Endodermal cell (in vitro differentiated cells): ENCODE measurements at regions not wholly inside any gene's neighbourhood (a gene's known extent, or its start where the extent isn't known, plus 50 kb on each side); places are given as distances from the start of the nearest gene placed in this dataset.

Experiments used
- DNase-seq: peaks from one replicate; pipeline ENCODE4 v3.0.0-alpha.2; 2017
- H3K27ac ChIP-seq: 2 replicates; pipeline ENCODE4 v1.5.1; 2013; ENCODE audit warnings: mild to moderate bottlenecking, low read depth, low read length, moderate library complexity
- H3K27me3 ChIP-seq: 2 replicates; pipeline ENCODE4 v1.6.1; 2013; ENCODE audit warnings: mild to moderate bottlenecking, low read length, moderate library complexity; ENCODE audit not compliant: insufficient read depth, control insufficient read depth, poor library complexity, severe bottlenecking
- H3K36me3 ChIP-seq: 2 replicates; pipeline ENCODE4 v1.7.0; 2013; ENCODE audit warnings: mild to moderate bottlenecking, low read length, moderate library complexity; ENCODE audit not compliant: control insufficient read depth, insufficient read depth
- H3K4me1 ChIP-seq: one replicate; pipeline ENCODE4 v1.7.0; 2013; ENCODE audit warnings: low read length; ENCODE audit not compliant: control insufficient read depth, insufficient read depth
- H3K4me3 ChIP-seq: 2 replicates; pipeline ENCODE4 v1.5.1; 2013; ENCODE audit warnings: mild to moderate bottlenecking, low read length, moderate library complexity
- H3K9ac ChIP-seq: 2 replicates; pipeline ENCODE4 v1.6.1; 2013; ENCODE audit warnings: mild to moderate bottlenecking, low read length, moderate library complexity; ENCODE audit not compliant: poor library complexity, severe bottlenecking; ENCODE audit errors: extremely low read depth
- H3K9me3 ChIP-seq: 2 replicates; pipeline ENCODE4 v1.6.1; 2013; ENCODE audit warnings: mild to moderate bottlenecking, low read length, moderate library complexity; ENCODE audit not compliant: control insufficient read depth
- H3K27ac Mint-ChIP-seq: 2 replicates; pipeline ENCODE4 v1.8.0; 2020; ENCODE audit warnings: mixed read lengths
- H3K27me3 Mint-ChIP-seq: 2 replicates; pipeline ENCODE4 v1.8.0; 2021; ENCODE audit warnings: mild to moderate bottlenecking, mixed read lengths; ENCODE audit not compliant: insufficient read depth
- H3K36me3 Mint-ChIP-seq: 2 replicates; pipeline ENCODE4 v1.8.0; 2020; ENCODE audit warnings: low read depth, mixed read lengths
- H3K4me1 Mint-ChIP-seq: 2 replicates; pipeline ENCODE4 v1.8.0; 2020; ENCODE audit warnings: mixed read lengths
- H3K4me3 Mint-ChIP-seq: 2 replicates; pipeline ENCODE4 v1.8.0; 2020; ENCODE audit warnings: mild to moderate bottlenecking, moderate library complexity, mixed read lengths
- H3K9me3 Mint-ChIP-seq: 2 replicates; pipeline ENCODE4 v1.8.0; 2020; ENCODE audit warnings: mild to moderate bottlenecking, mixed read lengths
- WGBS, 2 experiments: methylation state at CpG; one replicate each; pipeline versions ENCODE4 v1.1.5 to v1.1.7; 2013; ENCODE audit warnings: missing lambda C conversion rate in 2 of 2, mixed read lengths in 1 of 2; ENCODE audit not compliant: insufficient coverage in 1 of 2, insufficient read length in 1 of 2; 5-methylcytosine and 5-hydroxymethylcytosine counted together
- TF ChIP-seq, protein P1 (sequence below): fragments of 200-600 bp; sonication (generic); conservative IDR thresholded peaks from 2 replicates; pipeline ENCODE4 v1.5.0; 2021; ENCODE audit warnings: antibody characterized with exemption, mild to moderate bottlenecking

DNA sequence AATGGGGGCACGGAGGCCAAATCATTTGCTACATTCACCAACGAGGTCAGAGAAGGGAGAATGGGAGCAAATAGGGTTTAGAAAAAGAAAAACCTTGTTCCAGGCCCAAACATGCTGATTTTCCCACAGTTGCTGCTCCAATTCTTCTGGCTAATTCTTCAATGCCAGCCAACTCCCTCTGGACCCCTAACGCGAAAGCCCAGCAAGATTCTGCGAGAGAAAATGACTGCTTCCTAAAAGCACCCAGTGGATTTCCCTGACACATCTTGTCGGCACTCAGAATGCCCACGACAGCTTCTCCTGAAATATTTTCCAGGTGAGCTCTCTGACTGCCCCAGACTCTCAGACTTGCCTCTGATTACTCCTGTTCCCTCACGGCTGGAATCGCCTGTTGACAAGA is 689.4 kb downstream of the MED13L start:
- no peaks in the 10 kb centered on the region for H3K4me1 Mint-ChIP-seq
- no peak overlapping the region for H3K27ac ChIP-seq
- H3K36me3 Mint-ChIP-seq = no peaks in the 10 kb centered on the region
- H3K27me3 Mint-ChIP-seq = peaks cover 93% of the 10 kb centered on the region
- TF ChIP-seq, protein P1, sequence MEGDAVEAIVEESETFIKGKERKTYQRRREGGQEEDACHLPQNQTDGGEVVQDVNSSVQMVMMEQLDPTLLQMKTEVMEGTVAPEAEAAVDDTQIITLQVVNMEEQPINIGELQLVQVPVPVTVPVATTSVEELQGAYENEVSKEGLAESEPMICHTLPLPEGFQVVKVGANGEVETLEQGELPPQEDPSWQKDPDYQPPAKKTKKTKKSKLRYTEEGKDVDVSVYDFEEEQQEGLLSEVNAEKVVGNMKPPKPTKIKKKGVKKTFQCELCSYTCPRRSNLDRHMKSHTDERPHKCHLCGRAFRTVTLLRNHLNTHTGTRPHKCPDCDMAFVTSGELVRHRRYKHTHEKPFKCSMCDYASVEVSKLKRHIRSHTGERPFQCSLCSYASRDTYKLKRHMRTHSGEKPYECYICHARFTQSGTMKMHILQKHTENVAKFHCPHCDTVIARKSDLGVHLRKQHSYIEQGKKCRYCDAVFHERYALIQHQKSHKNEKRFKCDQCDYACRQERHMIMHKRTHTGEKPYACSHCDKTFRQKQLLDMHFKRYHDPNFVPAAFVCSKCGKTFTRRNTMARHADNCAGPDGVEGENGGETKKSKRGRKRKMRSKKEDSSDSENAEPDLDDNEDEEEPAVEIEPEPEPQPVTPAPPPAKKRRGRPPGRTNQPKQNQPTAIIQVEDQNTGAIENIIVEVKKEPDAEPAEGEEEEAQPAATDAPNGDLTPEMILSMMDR = no peak
- H3K4me3 Mint-ChIP-seq = no peak overlapping the region
- H3K9me3 ChIP-seq = no peaks in the 10 kb centered on the region
- H3K9ac ChIP-seq = no peak overlapping the region
- H3K27ac Mint-ChIP-seq = no peak overlapping the region
- H3K36me3 ChIP-seq = no peaks in the 10 kb centered on the region
- peaks cover 20% of the 10 kb centered on the region for H3K9me3 Mint-ChIP-seq
- H3K4me3 ChIP-seq = no peak overlapping the region
- no peaks in the 10 kb centered on the region for H3K4me1 ChIP-seq
- no peak for DNase-seq
- 86 to 92% methylated on average over 8 to 9 of the region's 9 CpGs for WGBS, 2 experiments
- peaks cover 68% of the 10 kb centered on the region for H3K27me3 ChIP-seq

DNA sequence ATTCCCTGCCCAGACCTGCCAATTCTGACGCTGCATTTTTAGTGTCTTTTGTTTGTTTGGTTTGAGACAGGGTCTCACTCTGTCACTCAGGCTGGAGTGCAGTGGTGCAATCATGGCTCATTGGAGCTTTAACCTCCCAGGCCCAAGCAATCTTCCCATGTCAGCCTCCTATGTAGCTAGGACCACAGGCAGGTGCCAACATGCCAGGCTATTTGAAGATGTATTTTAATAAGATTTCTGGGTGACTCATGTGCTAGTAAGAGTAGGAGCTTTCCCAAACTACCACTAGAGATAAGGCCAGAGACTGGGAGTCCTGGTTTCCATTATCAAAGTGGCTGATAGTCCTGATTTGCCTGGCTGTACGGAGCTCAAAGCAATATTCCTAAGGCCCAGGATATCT is 693.3 kb downstream of the MED13L start:
- DNase-seq = no peak
- 84 to 90% methylated on average over 2 of the region's 2 CpGs for WGBS, 2 experiments
- H3K4me3 Mint-ChIP-seq = no peak overlapping the region

DNA sequence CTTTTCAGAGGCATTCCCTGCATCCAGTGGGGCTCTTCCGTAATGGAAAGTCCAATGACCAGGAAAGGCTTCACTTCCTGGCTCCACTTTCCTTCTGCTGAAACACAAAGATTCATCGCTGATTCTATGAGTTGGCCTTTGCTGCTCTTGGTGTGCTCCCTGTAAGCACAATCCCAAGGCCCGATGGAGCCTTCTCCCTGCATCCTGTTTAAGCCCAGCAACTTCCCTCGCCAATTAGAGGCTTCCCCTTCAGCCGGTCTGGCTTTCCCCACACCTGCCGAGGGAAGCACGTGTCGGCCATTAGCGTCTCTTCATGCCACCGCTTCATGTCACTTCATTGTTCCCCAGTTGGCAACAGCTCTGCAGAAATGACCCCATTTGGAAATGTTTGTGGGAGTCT is 693.9 kb downstream of the MED13L start:
- Mint-ChIP-seq H3K9me3 (peaks cover 11% of the 10 kb centered on the region), H3K27me3 (peaks cover 79% of the 10 kb centered on the region), H3K36me3 (no peaks in the 10 kb centered on the region), H3K4me1 (no peaks in the 10 kb centered on the region), H3K27ac (no peak overlapping the region), H3K4me3 (no peak overlapping the region)
- TF ChIP-seq, protein P1 = no peak
- Histone ChIP-seq H3K4me3 (no peak overlapping the region), H3K9ac (no peak overlapping the region), H3K4me1 (no peaks in the 10 kb centered on the region), H3K36me3 (no peaks in the 10 kb centered on the region), H3K27ac (no peak overlapping the region), H3K9me3 (no peaks in the 10 kb centered on the region), H3K27me3 (peaks cover 64% of the 10 kb centered on the region)
- 88 to 94% methylated on average over 10 of the region's 10 CpGs for WGBS, 2 experiments
- DNase-seq = no peak

More for the DNA sequence above, 693.3 kb downstream of the MED13L start:
- Histone ChIP-seq H3K36me3 (no peaks in the 10 kb centered on the region), H3K27me3 (peaks cover 65% of the 10 kb centered on the region), H3K9ac (no peak overlapping the region), H3K4me3 (no peak overlapping the region), H3K27ac (no peak overlapping the region), H3K4me1 (no peaks in the 10 kb centered on the region), H3K9me3 (no peaks in the 10 kb centered on the region)
- Mint-ChIP-seq H3K4me1 (no peaks in the 10 kb centered on the region), H3K9me3 (peaks cover 11% of the 10 kb centered on the region), H3K27ac (no peak overlapping the region), H3K27me3 (peaks cover 84% of the 10 kb centered on the region), H3K36me3 (no peaks in the 10 kb centered on the region)
- TF ChIP-seq, protein P1 = no peak
